ENCODE measurements at regions not wholly inside any gene's neighbourhood (a gene's known extent, or its start where the extent isn't known, plus 50 kb on each side); places are given as distances from the start of the nearest gene placed in this dataset.

DNA sequence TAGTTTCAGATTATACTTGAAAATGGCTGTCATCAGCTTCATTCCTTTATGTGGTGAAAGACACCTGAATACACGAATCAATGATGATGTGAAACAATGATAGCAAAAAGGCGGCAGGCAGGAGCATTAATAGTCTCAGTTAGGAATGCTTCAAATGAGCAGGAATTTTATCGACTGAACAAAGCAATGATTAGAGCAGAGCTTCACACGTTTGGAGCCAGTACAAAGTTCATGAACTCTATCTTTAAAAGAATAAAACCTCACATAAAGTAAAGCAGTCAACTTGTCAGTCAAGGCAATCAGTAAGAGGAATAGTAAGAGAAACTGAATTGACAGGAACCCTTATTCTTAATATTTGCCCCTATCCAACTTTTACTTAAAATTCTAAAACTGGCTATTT, 78.4 kb upstream of the SERTAD2 start:
- POLR2A ChIA-PET = interaction anchor here (1.2 kb wide), 1 partner anchor 18 kb away, joined by 3 read pairs; no protein-coding TSS in a partner anchor
- intact Hi-C loops (cut with micrococcal nuclease) (no loop called here), dilution Hi-C loops (cut with MboI; ENCODE audit: extremely low pct_ligation_motif_present, low sequenced_read_pairs) (no loop called here)
- no peak overlapping the region for H3K27ac ChIP-seq (ENCODE audit: insufficient read depth, low read depth, low read length)
- H3K27me3 ChIP-seq (ENCODE audit: control insufficient read depth in 2 of 2, insufficient read depth in 2 of 2, low read length in 2 of 2) = no peaks in the 10 kb centered on the region
- no peaks in the 10 kb centered on the region for H3K36me3 ChIP-seq (ENCODE audit: control insufficient read depth in 2 of 2, extremely low read depth in 1 of 2, insufficient read depth in 2 of 2, low read length in 2 of 2)
- DNase-seq (ENCODE audit: low read depth, low spot score) = no peak
- H3K4me2 ChIP-seq (ENCODE audit: insufficient read depth, low read length) = no peak overlapping the region
- CTCF ChIA-PET = interaction anchor here (0.8 to 1.4 kb wide), 2 partner anchors 12 to 19 kb away, joined by 3 to 4 read pairs; no protein-coding TSS in a partner anchor
- no TSS peak for BruUV-seq (replicated peaks)
- H3K9ac ChIP-seq (replicated peaks; ENCODE audit: extremely low read depth, insufficient read depth, low read length) = no peak overlapping the region
- peaks cover 13% of the 10 kb centered on the region for H3K4me1 ChIP-seq (ENCODE audit: control insufficient read depth, extremely low read depth, insufficient read depth, low read length)
- no peak overlapping the region for H3K4me3 ChIP-seq (replicated peaks in 1 of 3; ENCODE audit: insufficient read depth in 1 of 3, low read depth in 1 of 3, low read length in 3 of 3)
- no peak for TF ChIP-seq GATA2 (IDR thresholded peaks at IDR 0.05; ENCODE audit: insufficient read depth, insufficient read length, low read depth, low read length)
- TF ChIP-seq POLR2A (IDR thresholded peaks at IDR 0.05; ENCODE audit: low read depth, low read length) = no peak
- TF ChIP-seq MYC (IDR thresholded peaks at IDR 0.05; ENCODE audit: low read depth, low read length) = no peak
- TF ChIP-seq POLR2AphosphoS5 (IDR thresholded peaks at IDR 0.05; ENCODE audit: insufficient read depth, low read depth, low read length) = no peak
- TF ChIP-seq EZH2 (IDR thresholded peaks at IDR 0.05; ENCODE audit: borderline replicate concordance, low read depth, low read length, severe bottlenecking) = no peak
- TF ChIP-seq, protein P1, sequence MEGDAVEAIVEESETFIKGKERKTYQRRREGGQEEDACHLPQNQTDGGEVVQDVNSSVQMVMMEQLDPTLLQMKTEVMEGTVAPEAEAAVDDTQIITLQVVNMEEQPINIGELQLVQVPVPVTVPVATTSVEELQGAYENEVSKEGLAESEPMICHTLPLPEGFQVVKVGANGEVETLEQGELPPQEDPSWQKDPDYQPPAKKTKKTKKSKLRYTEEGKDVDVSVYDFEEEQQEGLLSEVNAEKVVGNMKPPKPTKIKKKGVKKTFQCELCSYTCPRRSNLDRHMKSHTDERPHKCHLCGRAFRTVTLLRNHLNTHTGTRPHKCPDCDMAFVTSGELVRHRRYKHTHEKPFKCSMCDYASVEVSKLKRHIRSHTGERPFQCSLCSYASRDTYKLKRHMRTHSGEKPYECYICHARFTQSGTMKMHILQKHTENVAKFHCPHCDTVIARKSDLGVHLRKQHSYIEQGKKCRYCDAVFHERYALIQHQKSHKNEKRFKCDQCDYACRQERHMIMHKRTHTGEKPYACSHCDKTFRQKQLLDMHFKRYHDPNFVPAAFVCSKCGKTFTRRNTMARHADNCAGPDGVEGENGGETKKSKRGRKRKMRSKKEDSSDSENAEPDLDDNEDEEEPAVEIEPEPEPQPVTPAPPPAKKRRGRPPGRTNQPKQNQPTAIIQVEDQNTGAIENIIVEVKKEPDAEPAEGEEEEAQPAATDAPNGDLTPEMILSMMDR (IDR thresholded peaks at IDR 0.05; ENCODE audit: extremely low read depth in 1 of 2, insufficient read depth in 1 of 2, low read depth in 1 of 2, low read length in 2 of 2) = no peak
- no peak for TF ChIP-seq FOS (IDR thresholded peaks at IDR 0.05; ENCODE audit: borderline replicate concordance, insufficient read depth, low read length)
- no peak for TF ChIP-seq JUN (IDR thresholded peaks at IDR 0.05; ENCODE audit: borderline replicate concordance, insufficient read depth, insufficient read length, low read depth)
- TF ChIP-seq, protein P2, sequence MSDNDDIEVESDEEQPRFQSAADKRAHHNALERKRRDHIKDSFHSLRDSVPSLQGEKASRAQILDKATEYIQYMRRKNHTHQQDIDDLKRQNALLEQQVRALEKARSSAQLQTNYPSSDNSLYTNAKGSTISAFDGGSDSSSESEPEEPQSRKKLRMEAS (IDR thresholded peaks at IDR 0.05; ENCODE audit: insufficient read depth, insufficient read length) = no peak
- no peaks in the 10 kb centered on the region for H3K9me3 ChIP-seq (replicated peaks; ENCODE audit: control insufficient read depth, insufficient read depth, low read length)
- no peaks in the 10 kb centered on the region for H3K79me2 ChIP-seq (ENCODE audit: control insufficient read depth, insufficient read depth, low read length)
- H3K9me1 ChIP-seq (replicated peaks; ENCODE audit: control insufficient read depth, extremely low read depth, insufficient read depth, low read length) = no peaks in the 10 kb centered on the region
- no peak overlapping the region for H2AFZ ChIP-seq (ENCODE audit: low read depth, low read length)
- H4K20me1 ChIP-seq (replicated peaks; ENCODE audit: control insufficient read depth, extremely low read depth, insufficient read depth, low read length) = no peaks in the 10 kb centered on the region
- FAIRE-seq = no peak

Data from endothelial cell of umbilical vein (primary cell).